Mucosa of descending colon (tissue), 3 donors: ENCODE measurements at regions not wholly inside any gene's neighbourhood (a gene's known extent, or its start where the extent isn't known, plus 50 kb on each side); places are given as distances from the start of the nearest gene placed in this dataset.

Experiments used
- ATAC-seq: fragments of 200-7000 bp; cut with Tn5 transposase; one replicate; pipeline ENCODE4 v1.9.1; 2020; ENCODE audit warnings: mild to moderate bottlenecking, moderate library complexity
- DNase-seq, 3 donors: peaks; one replicate each; pipeline ENCODE4 v3.0.0-alpha.2; 2020
- H3K36me3 ChIP-seq: fragments of 200-600 bp; one replicate; pipeline ENCODE4 v1.8.0; 2021; ENCODE audit warnings: low read depth, mild to moderate bottlenecking
- H3K4me1 ChIP-seq: fragments of 200-600 bp; one replicate; pipeline ENCODE4 v1.8.0; 2021; ENCODE audit warnings: low read depth, mild to moderate bottlenecking
- H3K4me3 ChIP-seq: fragments of 200-600 bp; one replicate; pipeline ENCODE4 v1.8.0; 2021; ENCODE audit warnings: mild to moderate bottlenecking
- H3K9me3 ChIP-seq: fragments of 200-600 bp; one replicate; pipeline ENCODE4 v1.8.0; 2021; ENCODE audit warnings: mild to moderate bottlenecking
- CTCF ChIP-seq: fragments of 200-600 bp; IDR thresholded peaks from one replicate; pipeline ENCODE4 v1.8.0; 2022; ENCODE audit warnings: antibody characterized with exemption, mild to moderate bottlenecking
- intact Hi-C, 2 donors: fragments of 100-400 bp; cut with DNase I in 1 of 2; cut with micrococcal nuclease in 1 of 2; formaldehyde crosslinking; loops; one replicate each; pipeline versions ENCODE4 v1.11.0 to v1.11.1; 2022; cut with DNase I, micrococcal nuclease
- donor health status: DM: no; HTN: no; CAD: no; lungs with moderate emphysema.
- donor health status: DM: no; HTN: no; CAD: no.
- donor health status: DM: no; HTN: yes; CAD: no.

DNA sequence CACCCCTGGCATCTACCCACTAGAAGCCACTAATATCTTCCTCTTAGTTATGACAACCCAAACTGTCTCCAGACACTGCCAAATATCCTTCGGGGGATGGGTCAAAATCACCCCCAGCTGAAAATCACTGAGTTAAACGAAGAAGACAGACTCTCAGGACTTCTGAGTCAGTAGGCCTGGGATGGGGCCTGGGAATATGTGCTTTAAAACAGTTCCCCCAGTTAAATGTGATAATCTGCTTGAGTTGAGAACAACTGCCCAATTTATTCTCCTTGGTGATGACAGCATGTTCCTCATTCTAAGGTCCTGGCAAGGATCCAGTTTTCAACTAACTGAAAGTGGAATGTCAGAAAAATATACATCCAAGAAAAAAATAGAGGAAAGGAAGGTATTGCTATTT, 52.4 kb downstream of the CBLL2 start:
- ATAC-seq (no peak), DNase-seq (no peak)
- TF ChIP-seq CTCF = no peak
- intact Hi-C loops = no loop called here
- no peaks in the 10 kb centered on the region for H3K4me1 ChIP-seq
- no peak overlapping the region for H3K4me3 ChIP-seq
- H3K36me3 ChIP-seq = no peaks in the 10 kb centered on the region
- no peaks in the 10 kb centered on the region for H3K9me3 ChIP-seq

DNA sequence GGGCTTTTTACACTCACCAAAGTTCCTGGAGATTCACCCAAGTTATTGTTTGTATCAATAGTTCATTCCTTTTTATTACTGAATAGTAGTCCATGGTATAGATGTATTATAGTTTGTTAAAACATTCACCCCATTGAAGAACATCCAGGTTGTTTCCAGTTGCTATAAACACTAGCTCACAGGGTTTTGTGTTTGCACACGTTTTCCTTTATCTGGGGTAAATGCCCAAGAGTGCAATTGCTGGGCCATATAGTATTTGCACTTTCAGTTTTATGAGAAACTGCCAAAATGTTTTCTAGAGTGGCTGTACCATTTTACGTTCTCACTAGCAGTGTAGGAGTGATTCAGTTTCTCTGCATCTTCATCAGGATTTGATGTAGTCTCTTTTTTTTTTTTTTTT, 57.1 kb downstream of the CBLL2 start:
- no peak for DNase-seq
- Histone ChIP-seq H3K9me3 (no peaks in the 10 kb centered on the region), H3K4me3 (no peak overlapping the region), H3K36me3 (no peaks in the 10 kb centered on the region), H3K4me1 (no peaks in the 10 kb centered on the region)
- ATAC-seq = peak; percentile 83
- intact Hi-C loops = no loop called here
- no peak for TF ChIP-seq CTCF

GRCh38 chrX:22338740-22339139, 66.0 kb downstream of the CBLL2 start:
- intact Hi-C loops = no loop called here
- Histone ChIP-seq H3K9me3 (no peaks in the 10 kb centered on the region), H3K36me3 (no peaks in the 10 kb centered on the region), H3K4me1 (no peaks in the 10 kb centered on the region), H3K4me3 (no peak overlapping the region)
- ATAC-seq = peak; percentile 49
- TF ChIP-seq CTCF = no peak
- no peak for DNase-seq

- no peaks in the 10 kb centered on the region for H3K4me1 ChIP-seq
- intact Hi-C loops = no loop called here
- no peak overlapping the region for H3K4me3 ChIP-seq
- no peak for TF ChIP-seq CTCF
- DNase-seq (no peak), ATAC-seq (no peak)
- H3K36me3 ChIP-seq = no peaks in the 10 kb centered on the region
- no peaks in the 10 kb centered on the region for H3K9me3 ChIP-seq
Measured at GRCh38 chrX:22339459-22339858, 66.7 kb downstream of the CBLL2 start.

GRCh38 chrX:22340022-22340616, 67.4 kb downstream of the CBLL2 start:
- H3K9me3 ChIP-seq = no peaks in the 10 kb centered on the region
- peak; percentile 85 for ATAC-seq
- intact Hi-C loops = no loop called here
- no peaks in the 10 kb centered on the region for H3K4me1 ChIP-seq
- TF ChIP-seq CTCF = no peak
- DNase-seq = no peak
- H3K36me3 ChIP-seq = no peaks in the 10 kb centered on the region
- H3K4me3 ChIP-seq = no peak overlapping the region

GRCh38 chrX:22343192-22343591, 70.5 kb downstream of the CBLL2 start:
- no peak for DNase-seq
- Histone ChIP-seq H3K4me3 (no peak overlapping the region), H3K36me3 (no peaks in the 10 kb centered on the region), H3K9me3 (no peaks in the 10 kb centered on the region), H3K4me1 (no peaks in the 10 kb centered on the region)
- intact Hi-C loops = no loop called here
- TF ChIP-seq CTCF = no peak
- no peak for ATAC-seq
